ENCODE measurements at regions not wholly inside any gene's neighbourhood (a gene's known extent, or its start where the extent isn't known, plus 50 kb on each side); places are given as distances from the start of the nearest gene placed in this dataset.

GRCh38 chr2:116133381-116133942 is 1681.0 kb upstream of the DDX18 start:
- WGBS, 2 experiments (ENCODE audit: insufficient coverage in 1 of 2, insufficient read length in 1 of 2), result 92 to 93% methylated on average over 11 to 13 of the region's 14 CpGs
- Mint-ChIP-seq H3K27ac (no peak overlapping the region), H3K4me3 (no peak overlapping the region), H3K4me1 (peaks cover 2% of the 10 kb centered on the region), H3K9me3 (no peaks in the 10 kb centered on the region), H3K27me3 (ENCODE audit: insufficient read depth) (peaks cover 3% of the 10 kb centered on the region), H3K36me3 (ENCODE audit: low read depth) (no peaks in the 10 kb centered on the region)
- Histone ChIP-seq H3K4me3 (ENCODE audit: low read length) (no peak overlapping the region), H3K9ac (ENCODE audit: extremely low read depth, low read length, poor library complexity, severe bottlenecking) (no peak overlapping the region), H3K27ac (ENCODE audit: low read depth, low read length) (peak overlapping the region; percentile 30), H3K27me3 (ENCODE audit: control insufficient read depth, insufficient read depth, low read length, poor library complexity, severe bottlenecking) (no peaks in the 10 kb centered on the region), H3K9me3 (ENCODE audit: control insufficient read depth, low read length) (no peaks in the 10 kb centered on the region), H3K36me3 (ENCODE audit: control insufficient read depth, insufficient read depth, low read length) (no peaks in the 10 kb centered on the region), H3K4me1 (ENCODE audit: control insufficient read depth, insufficient read depth, low read length) (no peaks in the 10 kb centered on the region)
- no peak for TF ChIP-seq CTCF (conservative IDR thresholded peaks at IDR 0.05)
- DNase-seq, result no peak

- H3K4me1 ChIP-seq (ENCODE audit: control insufficient read depth, insufficient read depth, low read length), result no peaks in the 10 kb centered on the region
- Mint-ChIP-seq H3K27ac (peak overlapping the region; percentile 25), H3K4me1 (peaks cover 23% of the 10 kb centered on the region), H3K4me3 (no peak overlapping the region), H3K9me3 (peaks cover 1% of the 10 kb centered on the region), H3K27me3 (ENCODE audit: insufficient read depth) (peaks cover 60% of the 10 kb centered on the region), H3K36me3 (ENCODE audit: low read depth) (no peaks in the 10 kb centered on the region)
- H3K9ac ChIP-seq (ENCODE audit: extremely low read depth, low read length, poor library complexity, severe bottlenecking), result no peak overlapping the region
- no peaks in the 10 kb centered on the region for H3K9me3 ChIP-seq (ENCODE audit: control insufficient read depth, low read length)
- WGBS, 2 experiments (ENCODE audit: insufficient coverage in 1 of 2, insufficient read length in 1 of 2), result 57 to 80% methylated on average over 3 of the region's 3 CpGs
- H3K27ac ChIP-seq (ENCODE audit: low read depth, low read length), result no peak overlapping the region
- peak; percentile 80 for DNase-seq
- H3K4me3 ChIP-seq (ENCODE audit: low read length), result no peak overlapping the region
- no peaks in the 10 kb centered on the region for H3K36me3 ChIP-seq (ENCODE audit: control insufficient read depth, insufficient read depth, low read length)
- peaks cover 10% of the 10 kb centered on the region for H3K27me3 ChIP-seq (ENCODE audit: control insufficient read depth, insufficient read depth, low read length, poor library complexity, severe bottlenecking)
- TF ChIP-seq CTCF (conservative IDR thresholded peaks at IDR 0.05), result no peak
Observed at GRCh38 chr2:116141891-116142474, 1672.5 kb upstream of the DDX18 start.

GRCh38 chr2:116142644-116143227 is 1671.8 kb upstream of the DDX18 start:
- Histone ChIP-seq H3K4me1 (ENCODE audit: control insufficient read depth, insufficient read depth, low read length) (no peaks in the 10 kb centered on the region), H3K36me3 (ENCODE audit: control insufficient read depth, insufficient read depth, low read length) (no peaks in the 10 kb centered on the region), H3K27ac (ENCODE audit: low read depth, low read length) (no peak overlapping the region), H3K27me3 (ENCODE audit: control insufficient read depth, insufficient read depth, low read length, poor library complexity, severe bottlenecking) (peaks cover 10% of the 10 kb centered on the region), H3K9me3 (ENCODE audit: control insufficient read depth, low read length) (no peaks in the 10 kb centered on the region), H3K9ac (ENCODE audit: extremely low read depth, low read length, poor library complexity, severe bottlenecking) (no peak overlapping the region), H3K4me3 (ENCODE audit: low read length) (no peak overlapping the region)
- Mint-ChIP-seq H3K27ac (no peak overlapping the region), H3K27me3 (ENCODE audit: insufficient read depth) (peaks cover 67% of the 10 kb centered on the region), H3K9me3 (peaks cover 1% of the 10 kb centered on the region), H3K4me1 (peaks cover 23% of the 10 kb centered on the region), H3K36me3 (ENCODE audit: low read depth) (no peaks in the 10 kb centered on the region), H3K4me3 (no peak overlapping the region)
- 28 to 38% methylated on average over 6 to 8 of the region's 8 CpGs for WGBS, 2 experiments (ENCODE audit: insufficient coverage in 1 of 2, insufficient read length in 1 of 2)
- peak; percentile 53 for DNase-seq
- no peak for TF ChIP-seq CTCF (conservative IDR thresholded peaks at IDR 0.05)

All from endodermal cell (in vitro differentiated cells).